22Rv1 (cell line): ENCODE measurements at regions not wholly inside any gene's neighbourhood (a gene's known extent, or its start where the extent isn't known, plus 50 kb on each side); places are given as distances from the start of the nearest gene placed in this dataset.

Experiments used
- CTCF ChIP-seq: fragments of 450-650 bp; IDR thresholded peaks from 2 replicates; pipeline ENCODE4 v1.5.1; 2017; ENCODE audit warnings: mild to moderate bottlenecking
- ZFX ChIP-seq: fragments of 450-650 bp; IDR thresholded peaks from 2 replicates; pipeline ENCODE4 v1.6.1; 2017; ENCODE audit warnings: antibody characterized with exemption, borderline replicate concordance

- no peak for TF ChIP-seq CTCF
- TF ChIP-seq ZFX: no peak
Observed at GRCh38 chr3:159859424-159859823, 129.2 kb upstream of the IL12A start.
